K562 (cell line): ENCODE measurements at regions not wholly inside any gene's neighbourhood (a gene's known extent, or its start where the extent isn't known, plus 50 kb on each side); places are given as distances from the start of the nearest gene placed in this dataset.

Source experiments
- ATAC-seq: fragments of 200-7000 bp; cut with Tn5 transposase; 3 replicates; pipeline ENCODE4 v1.9.1; 2020; ENCODE audit warnings: moderate library complexity
- BruUV-seq: library from RNA; stranded (reverse); fragments of 400-500 nt; replicated peaks from 2 replicates; lab custom pipeline; 2021; lab: Mats Ljungman, UMichigan
- CTCF ChIA-PET: fragments of 300-600 bp; formaldehyde crosslinking; extraction: SDS; loops from one replicate; lab custom pipeline; 2021; ENCODE audit warnings: low intra/inter-chr PET ratio; lab: Yijun Ruan, JAX
- POLR2A ChIA-PET: fragments of 300-600, 350-650 bp; sonication (Branson Sonifier 250); formaldehyde crosslinking; extraction: SDS; loops from one replicate; lab custom pipeline; 2021; ENCODE audit warnings: antibody characterized with exemption, inconsistent platforms; lab: Yijun Ruan, JAX
- DNase-seq, 4 experiments: peaks; one replicate each; pipeline versions ENCODE4 v3.0.0 to v3.0.0-alpha.2; 2011 to 2018; ENCODE audit warnings: low spot score in 3 of 4, mixed read lengths in 3 of 4; ENCODE audit errors: extremely low read depth in 1 of 4
- FAIRE-seq: peaks from 2 replicates; lab custom pipeline; 2011; peaks lifted over from hg19 to GRCh38; lab: Jason Lieb, UNC
- H2AFZ ChIP-seq: 2 replicates; pipeline ENCODE4 v1.6.0; 2011; ENCODE audit warnings: low read depth, low read length, control low read depth, inconsistent platforms
- H3K27ac ChIP-seq: fragments of 200-600 bp; 3 replicates; pipeline ENCODE4 v1.8.0; 2011; ENCODE audit warnings: low read depth, mild to moderate bottlenecking, control low read depth, inconsistent platforms, low read length, moderate library complexity, mixed read lengths; ENCODE audit errors: extremely low read depth
- H3K27me3 ChIP-seq, 2 experiments: fragments of 300-600 bp in 1 of 2; 2 replicates in 1 of 2; 3 replicates in 1 of 2; pipeline versions ENCODE4 v1.6.0 to v1.8.0; 2011; ENCODE audit warnings: inconsistent platforms in 2 of 2, low read length in 2 of 2, mild to moderate bottlenecking in 1 of 2, mixed read lengths in 1 of 2, moderate library complexity in 1 of 2; ENCODE audit not compliant: control insufficient read depth in 2 of 2, insufficient read depth in 2 of 2
- H3K36me3 ChIP-seq: fragments of 300-600 bp; 3 replicates; pipeline ENCODE4 v1.8.0; 2011; ENCODE audit warnings: mild to moderate bottlenecking, low read length, inconsistent platforms; ENCODE audit not compliant: control insufficient read depth, insufficient read depth
- H3K4me1 ChIP-seq, 2 experiments: fragments of 200-600 bp in 1 of 2; replicated peaks in 1 of 2; 2 replicates in 1 of 2; 3 replicates in 1 of 2; pipeline versions ENCODE4 v1.5.1 to v1.8.0; 2011; ENCODE audit warnings: inconsistent platforms in 2 of 2, low read length in 2 of 2, mild to moderate bottlenecking in 1 of 2, mixed read lengths in 1 of 2, moderate library complexity in 1 of 2; ENCODE audit not compliant: control insufficient read depth in 2 of 2, insufficient read depth in 2 of 2
- H3K4me2 ChIP-seq: 2 replicates; pipeline ENCODE4 v1.6.1; 2011; ENCODE audit warnings: low read length, control low read depth, inconsistent platforms, mixed read lengths; ENCODE audit not compliant: insufficient read depth
- H3K4me3 ChIP-seq: fragments of 200-600 bp; sonication (generic), shearing (Covaris generic); 2 replicates; pipeline ENCODE4 v1.5.1; 2016; ENCODE audit warnings: control low read depth, inconsistent platforms
- H3K79me2 ChIP-seq: fragments of 200-600 bp; 3 replicates; pipeline ENCODE4 v1.8.0; 2011; ENCODE audit warnings: low read length, inconsistent platforms; ENCODE audit not compliant: control insufficient read depth, insufficient read depth
- H3K9ac ChIP-seq, 2 experiments: 2 replicates each; pipeline versions ENCODE4 v1.6.0 to v1.6.1; 2011; ENCODE audit warnings: low read depth in 2 of 2, low read length in 2 of 2, control low read depth in 1 of 2, inconsistent platforms in 1 of 2, mild to moderate bottlenecking in 1 of 2, mixed read lengths in 1 of 2; ENCODE audit not compliant: insufficient read depth in 1 of 2
- H3K9me1 ChIP-seq: one replicate; pipeline ENCODE4 v1.6.0; 2011; ENCODE audit warnings: inconsistent platforms, mild to moderate bottlenecking, low read length, moderate library complexity; ENCODE audit not compliant: control insufficient read depth, insufficient read depth
- H3K9me3 ChIP-seq: replicated peaks from 2 replicates; pipeline ENCODE4 v1.5.1; 2011; ENCODE audit warnings: low read depth, low read length, inconsistent platforms; ENCODE audit not compliant: control insufficient read depth, insufficient read depth
- H4K20me1 ChIP-seq: replicated peaks from 2 replicates; pipeline ENCODE4 v1.6.1; 2011; ENCODE audit warnings: low read length, inconsistent platforms, mixed read lengths; ENCODE audit not compliant: control insufficient read depth, insufficient read depth
- ASH1L ChIP-seq: fragments of 450-650 bp; IDR thresholded peaks from 2 replicates; pipeline ENCODE4 v1.6.1; 2018; ENCODE audit warnings: borderline replicate concordance, mild to moderate bottlenecking, low read depth; ENCODE audit not compliant: partially characterized antibody
- ELK3 ChIP-seq: fragments of 450-650 bp; formaldehyde crosslinking; IDR thresholded peaks from 2 replicates; pipeline ENCODE4 v1.4.0; 2020; ENCODE audit warnings: mild to moderate bottlenecking
- HNRNPL ChIP-seq: fragments of 200-400 bp; formaldehyde crosslinking; IDR thresholded peaks from 2 replicates; pipeline ENCODE4 v1.6.1; 2017; ENCODE audit warnings: low read depth, mild to moderate bottlenecking, low read length
- HSF4 ChIP-seq: fragments of 250-450 bp; sonication (Bioruptor Pico); IDR thresholded peaks from 2 replicates; pipeline ENCODE4 v2.1.2; 2022; ENCODE audit warnings: mild to moderate bottlenecking, moderate library complexity, borderline replicate concordance
- RCOR1 ChIP-seq, 2 experiments: IDR thresholded peaks; 2 replicates each; pipeline ENCODE4 v1.6.1; 2012; ENCODE audit warnings: low read depth in 2 of 2, low read length in 2 of 2, borderline replicate concordance in 1 of 2, improper control_type of control experiment in 1 of 2
- SIX5 ChIP-seq, 2 experiments: IDR thresholded peaks; 2 replicates each; pipeline ENCODE4 v1.6.1; 2011; ENCODE audit warnings: low read length in 2 of 2, borderline replicate concordance in 1 of 2, low read depth in 1 of 2, mild to moderate bottlenecking in 1 of 2, moderate library complexity in 1 of 2; ENCODE audit not compliant: insufficient read depth in 1 of 2
- TAF9B ChIP-seq: fragments of 450-650 bp; IDR thresholded peaks from 2 replicates; pipeline ENCODE4 v1.6.1; 2018; ENCODE audit warnings: mild to moderate bottlenecking; ENCODE audit not compliant: partially characterized antibody
- XRCC5 ChIP-seq: fragments of 200-400 bp; formaldehyde crosslinking; IDR thresholded peaks from 2 replicates; pipeline ENCODE4 v1.6.1; 2017; ENCODE audit warnings: low read depth, mild to moderate bottlenecking, low read length
- ZBTB8A ChIP-seq: fragments of 450-650 bp; IDR thresholded peaks from 2 replicates; pipeline ENCODE4 v1.6.1; 2018; ENCODE audit warnings: mild to moderate bottlenecking, moderate library complexity; ENCODE audit not compliant: partially characterized antibody
- WGBS: fragments of 100-300 bp; shearing (Covaris generic); methylation state at CpG from one replicate; pipeline ENCODE4 v1.1.6; 2016; ENCODE audit warnings: low coverage, mixed read lengths; ENCODE audit not compliant: insufficient coverage; ENCODE audit errors: missing lambda C conversion rate; 5-methylcytosine and 5-hydroxymethylcytosine counted together
- in situ Hi-C: fragments of 300-500 bp; cut with MboI; formaldehyde crosslinking; loops from 4 replicates; pipeline ENCODE4 v1.15.0; 2018; ENCODE audit warnings: inconsistent platforms, mixed read lengths
- intact Hi-C: fragments of 100-400 bp; cut with micrococcal nuclease; formaldehyde crosslinking; loops from 2 replicates; pipeline ENCODE4 v1.14.2; 2022

- TF ChIP-seq ELK3 = no peak
- no peak for TF ChIP-seq TAF9B
- TF ChIP-seq ASH1L = no peak
- TF ChIP-seq HSF4 (CRISPR knock-in tag) = no peak
Measured at GRCh38 chr3:148546959-148547358, 150.7 kb upstream of the AGTR1 start (continued).

- Histone ChIP-seq H3K9me1 (no peaks in the 10 kb centered on the region), H3K4me1 (no peaks in the 10 kb centered on the region), H3K9ac (no peak overlapping the region), H3K4me2 (no peak overlapping the region), H2AFZ (no peak overlapping the region), H3K9me3 (no peaks in the 10 kb centered on the region; the same call in 1 of the 2 replicates), H3K4me3 (no peak overlapping the region), H3K36me3 (no peaks in the 10 kb centered on the region), H3K79me2 (no peaks in the 10 kb centered on the region), H4K20me1 (no peaks in the 10 kb centered on the region), H3K27ac (no peak overlapping the region), H3K27me3 (no peaks in the 10 kb centered on the region)
- no TSS peak for BruUV-seq
- WGBS = 0% methylated on average over 3 of the region's 3 CpGs
- ATAC-seq = no peak
- ChIA-PET CTCF (no interaction called here), POLR2A (no interaction called here)
- FAIRE-seq = no peak
- in situ Hi-C loops (no loop called here), intact Hi-C loops (no loop called here)
- no peak for DNase-seq
- TF ChIP-seq XRCC5 = no peak
- no peak for TF ChIP-seq ZBTB8A
- no peak for TF ChIP-seq SIX5 (IDR thresholded peaks at IDR 0.05; ENCODE audit: borderline replicate concordance in 1 of 2, insufficient read depth in 1 of 2, low read depth in 1 of 2, low read length in 2 of 2)
- TF ChIP-seq HNRNPL = no peak
- no peak for TF ChIP-seq RCOR1 (IDR thresholded peaks at IDR 0.05; ENCODE audit: borderline replicate concordance in 1 of 2, low read depth in 2 of 2, low read length in 2 of 2)
- TF ChIP-seq, all 486 proteins: peak for 0
Measured at GRCh38 chr3:148551767-148552260, 145.9 kb upstream of the AGTR1 start.
